ENCODE measurements at regions not wholly inside any gene's neighbourhood (a gene's known extent, or its start where the extent isn't known, plus 50 kb on each side); places are given as distances from the start of the nearest gene placed in this dataset.
"Not testable (repeated sequence)": the region's sequence is repeated elsewhere in the genome, so short reads cannot be mapped to it uniquely, and the experiment has no call there.

DNA sequence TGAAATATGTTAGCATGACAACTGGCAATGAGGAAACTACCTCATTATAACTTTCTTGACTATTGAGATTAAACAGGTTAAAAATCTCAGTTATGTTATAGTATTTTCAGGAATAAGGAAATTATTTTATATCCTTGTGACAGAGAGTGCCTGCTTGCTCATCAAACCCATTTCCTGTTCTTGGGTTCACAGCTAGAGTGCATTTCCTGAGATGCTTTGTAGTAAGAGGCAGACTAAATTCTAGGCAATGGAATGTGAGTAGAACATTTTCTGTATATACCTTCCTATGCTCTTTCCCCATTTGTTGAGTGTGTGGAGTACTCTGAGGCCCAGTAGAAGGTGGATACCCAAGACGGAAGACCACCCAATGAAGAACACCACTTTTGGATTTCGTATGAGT lies 96.9 kb upstream of the CASK start:
- peaks cover 14% of the 10 kb centered on the region for H3K9me3 Mint-ChIP-seq
- H3K27ac Mint-ChIP-seq: no peak overlapping the region

DNA sequence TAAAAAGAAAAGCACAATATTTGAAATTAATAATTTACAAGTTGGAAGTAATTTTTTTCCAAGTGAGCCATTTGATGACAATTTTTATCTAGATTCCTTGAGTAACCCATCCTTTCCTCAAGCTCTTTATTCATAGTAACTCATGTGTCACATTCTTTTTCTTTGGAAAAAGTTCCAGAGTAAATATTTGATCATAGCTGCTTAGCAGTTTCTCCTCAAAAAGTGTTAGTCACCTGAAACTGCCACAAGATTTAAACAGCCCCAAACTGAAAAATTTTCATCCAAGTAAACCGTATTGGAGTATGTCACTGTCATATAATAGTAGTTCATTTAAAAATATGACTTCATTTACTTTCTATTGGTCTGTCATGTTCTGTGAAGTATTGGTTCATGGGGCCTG lies 94.6 kb upstream of the CASK start:
- Mint-ChIP-seq H3K4me1 (no peaks in the 10 kb centered on the region), H3K4me3 (no peak overlapping the region), H3K36me3 (ENCODE audit: low read depth) (no peaks in the 10 kb centered on the region), H3K27me3 (ENCODE audit: low read depth, poor library complexity) (no peaks in the 10 kb centered on the region), H3K9me3 (peaks cover 7% of the 10 kb centered on the region), H3K27ac (no peak overlapping the region)
- DNase-seq: no peak
- TF ChIP-seq, protein P1, sequence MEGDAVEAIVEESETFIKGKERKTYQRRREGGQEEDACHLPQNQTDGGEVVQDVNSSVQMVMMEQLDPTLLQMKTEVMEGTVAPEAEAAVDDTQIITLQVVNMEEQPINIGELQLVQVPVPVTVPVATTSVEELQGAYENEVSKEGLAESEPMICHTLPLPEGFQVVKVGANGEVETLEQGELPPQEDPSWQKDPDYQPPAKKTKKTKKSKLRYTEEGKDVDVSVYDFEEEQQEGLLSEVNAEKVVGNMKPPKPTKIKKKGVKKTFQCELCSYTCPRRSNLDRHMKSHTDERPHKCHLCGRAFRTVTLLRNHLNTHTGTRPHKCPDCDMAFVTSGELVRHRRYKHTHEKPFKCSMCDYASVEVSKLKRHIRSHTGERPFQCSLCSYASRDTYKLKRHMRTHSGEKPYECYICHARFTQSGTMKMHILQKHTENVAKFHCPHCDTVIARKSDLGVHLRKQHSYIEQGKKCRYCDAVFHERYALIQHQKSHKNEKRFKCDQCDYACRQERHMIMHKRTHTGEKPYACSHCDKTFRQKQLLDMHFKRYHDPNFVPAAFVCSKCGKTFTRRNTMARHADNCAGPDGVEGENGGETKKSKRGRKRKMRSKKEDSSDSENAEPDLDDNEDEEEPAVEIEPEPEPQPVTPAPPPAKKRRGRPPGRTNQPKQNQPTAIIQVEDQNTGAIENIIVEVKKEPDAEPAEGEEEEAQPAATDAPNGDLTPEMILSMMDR (IDR thresholded peaks at IDR 0.05): no peak

More for the DNA sequence above, 96.9 kb upstream of the CASK start:
- TF ChIP-seq, protein P1 (IDR thresholded peaks at IDR 0.05): no peak
- Mint-ChIP-seq H3K4me3 (no peak overlapping the region), H3K4me1 (no peaks in the 10 kb centered on the region), H3K27me3 (ENCODE audit: low read depth, poor library complexity) (no peaks in the 10 kb centered on the region), H3K36me3 (ENCODE audit: low read depth) (no peaks in the 10 kb centered on the region)
- DNase-seq: no peak

DNA sequence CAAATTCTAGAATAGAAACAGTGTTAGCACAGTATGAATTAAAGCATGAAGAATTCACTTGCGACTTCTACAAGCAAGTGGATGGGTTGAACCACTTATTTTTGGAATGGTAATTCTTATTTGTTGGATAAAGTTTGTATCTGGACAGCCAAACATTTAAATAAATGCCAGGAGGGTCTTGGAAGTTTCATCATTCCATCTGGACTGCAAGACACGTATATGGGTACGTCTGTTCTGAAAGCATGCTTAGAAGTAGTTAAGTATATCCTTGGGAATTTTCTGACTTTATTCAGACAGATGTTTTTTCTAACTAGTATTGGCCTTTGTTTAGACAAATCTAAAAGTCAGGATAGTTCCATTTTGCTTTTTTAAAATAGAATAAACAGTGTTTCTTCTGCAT lies 77.5 kb upstream of the CASK start:
- Mint-ChIP-seq H3K4me3 (no peak overlapping the region), H3K27ac (no peak overlapping the region), H3K9me3 (peaks cover 38% of the 10 kb centered on the region), H3K36me3 (ENCODE audit: low read depth) (peaks cover 4% of the 10 kb centered on the region), H3K4me1 (no peaks in the 10 kb centered on the region), H3K27me3 (ENCODE audit: low read depth, poor library complexity) (peaks cover 4% of the 10 kb centered on the region)
- TF ChIP-seq, protein P1 (IDR thresholded peaks at IDR 0.05): no peak
- DNase-seq: no peak

DNA sequence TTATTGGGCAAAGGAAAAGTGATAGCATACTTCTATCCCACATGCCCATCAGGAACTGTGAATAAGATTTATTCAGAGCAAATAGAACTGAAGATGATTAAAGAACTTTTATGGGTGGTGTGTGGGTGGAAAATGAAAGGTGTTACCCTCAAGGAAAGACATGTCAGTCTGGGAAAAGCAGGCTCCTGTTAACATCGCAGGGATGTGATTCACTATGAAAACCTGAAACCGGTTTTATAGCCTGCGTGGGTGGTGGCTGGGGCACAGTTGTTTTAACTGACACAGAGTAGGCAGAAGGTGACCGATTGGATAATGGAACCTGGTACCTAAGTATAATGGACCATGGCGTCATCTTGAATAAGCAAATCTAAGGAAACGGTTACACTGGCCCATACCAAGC lies 61.3 kb upstream of the CASK start:
- Mint-ChIP-seq H3K4me3 (no peak overlapping the region), H3K27ac (no peak overlapping the region), H3K27me3 (ENCODE audit: low read depth, poor library complexity) (no peaks in the 10 kb centered on the region), H3K4me1 (peaks cover 17% of the 10 kb centered on the region), H3K9me3 (peaks cover 3% of the 10 kb centered on the region), H3K36me3 (ENCODE audit: low read depth) (no peaks in the 10 kb centered on the region)
- DNase-seq: peak; percentile 3
- TF ChIP-seq, protein P1 (IDR thresholded peaks at IDR 0.05): no peak

DNA sequence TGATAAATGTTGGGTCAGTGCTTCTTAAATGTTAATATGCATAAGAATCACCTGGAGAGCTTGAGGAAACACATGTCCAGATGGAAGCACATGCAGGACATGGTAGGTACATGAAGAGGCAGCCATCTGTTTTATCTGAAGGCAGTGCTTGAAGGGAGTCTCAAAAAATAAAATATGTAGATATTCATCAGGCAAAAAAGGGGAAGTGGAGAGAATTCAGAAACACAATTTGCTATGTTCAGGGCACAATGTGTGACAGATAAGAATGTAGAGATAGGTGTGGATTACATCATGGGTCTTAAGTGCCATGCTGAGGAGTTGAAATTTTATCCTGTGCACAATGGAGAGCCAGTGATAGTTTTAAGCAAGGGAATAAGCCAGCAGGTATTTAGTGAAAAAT lies 59.6 kb upstream of the CASK start:
- peaks cover 17% of the 10 kb centered on the region for H3K4me1 Mint-ChIP-seq

DNA sequence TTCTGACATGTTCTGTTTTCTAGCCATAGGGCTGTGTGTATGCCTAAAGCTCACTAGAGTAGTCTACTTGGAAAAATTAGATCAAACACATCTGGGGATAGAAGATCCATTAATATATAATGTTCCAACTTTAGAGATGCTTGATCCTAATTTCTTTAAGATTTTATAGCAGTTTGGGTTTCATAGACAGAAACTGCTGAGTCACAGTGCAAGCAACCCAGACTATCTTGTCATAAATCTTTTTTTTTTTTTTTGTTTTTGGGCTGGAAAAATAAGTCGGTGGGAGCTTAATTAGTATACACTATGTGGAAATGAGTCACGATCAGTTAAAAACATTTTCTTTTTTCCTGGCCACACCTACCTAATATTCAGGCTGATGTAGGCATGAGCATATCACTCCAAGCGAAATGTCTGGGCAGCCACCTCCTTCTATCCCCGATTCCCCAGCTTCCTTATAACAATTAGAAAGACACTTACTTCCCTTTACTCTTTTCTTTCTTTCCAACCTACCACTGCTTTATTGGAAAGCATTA lies 58.2 kb upstream of the CASK start:
- TF ChIP-seq, protein P1 (IDR thresholded peaks at IDR 0.05): no peak
- H3K27ac Mint-ChIP-seq: no peak overlapping the region
- no peak for DNase-seq
- H3K27me3 Mint-ChIP-seq (ENCODE audit: low read depth, poor library complexity): no peaks in the 10 kb centered on the region
- peaks cover 17% of the 10 kb centered on the region for H3K4me1 Mint-ChIP-seq
- no peak overlapping the region for H3K4me3 Mint-ChIP-seq
- no peaks in the 10 kb centered on the region for H3K36me3 Mint-ChIP-seq (ENCODE audit: low read depth)
- H3K9me3 Mint-ChIP-seq: no peaks in the 10 kb centered on the region

More for the DNA sequence above, 59.6 kb upstream of the CASK start:
- Mint-ChIP-seq H3K9me3 (peaks cover 3% of the 10 kb centered on the region), H3K27me3 (ENCODE audit: low read depth, poor library complexity) (no peaks in the 10 kb centered on the region), H3K36me3 (ENCODE audit: low read depth) (no peaks in the 10 kb centered on the region), H3K27ac (no peak overlapping the region), H3K4me3 (no peak overlapping the region)
- no peak for DNase-seq
- TF ChIP-seq, protein P1 (IDR thresholded peaks at IDR 0.05): no peak

DNA sequence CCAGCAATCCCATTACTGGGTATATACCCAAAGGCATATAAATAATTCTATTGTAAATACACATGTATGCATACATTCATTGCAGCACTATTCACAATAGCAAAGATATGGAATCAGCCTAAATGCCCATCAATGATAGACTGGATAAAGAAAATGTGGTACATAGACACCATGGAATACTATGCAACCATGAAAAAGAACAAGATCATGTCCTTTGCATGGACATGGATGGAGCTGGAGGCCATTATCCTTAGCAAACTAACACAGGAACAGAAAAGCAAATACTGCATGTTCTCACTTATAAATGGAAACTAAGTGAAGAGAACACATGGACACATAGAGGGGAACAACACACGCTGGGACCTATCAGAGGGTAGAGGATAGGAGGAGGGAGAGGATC lies 51.3 kb upstream of the CASK start:
- peaks cover 36% of the 10 kb centered on the region for H3K9me3 Mint-ChIP-seq
- not testable (repeated sequence) for H3K4me3 Mint-ChIP-seq; H3K27ac Mint-ChIP-seq; H3K4me1 Mint-ChIP-seq; H3K36me3 Mint-ChIP-seq (ENCODE audit: low read depth); H3K27me3 Mint-ChIP-seq (ENCODE audit: low read depth, poor library complexity); DNase-seq
